Epithelial cell of proximal tubule (primary cell): ENCODE measurements at regions not wholly inside any gene's neighbourhood (a gene's known extent, or its start where the extent isn't known, plus 50 kb on each side); places are given as distances from the start of the nearest gene placed in this dataset.

Source experiments
- DNase-seq: peaks from one replicate; pipeline ENCODE4 v3.0.0-alpha.2; 2011; ENCODE audit warnings: low read depth
- H3K4me3 ChIP-seq: 2 replicates; pipeline ENCODE4 v1.5.1; 2011; ENCODE audit warnings: low read depth, mild to moderate bottlenecking, low read length
- TF ChIP-seq, protein P1 (sequence below): conservative IDR thresholded peaks from 2 replicates; pipeline ENCODE4 v1.5.1; 2012; ENCODE audit warnings: low read depth, mild to moderate bottlenecking, low read length

DNA sequence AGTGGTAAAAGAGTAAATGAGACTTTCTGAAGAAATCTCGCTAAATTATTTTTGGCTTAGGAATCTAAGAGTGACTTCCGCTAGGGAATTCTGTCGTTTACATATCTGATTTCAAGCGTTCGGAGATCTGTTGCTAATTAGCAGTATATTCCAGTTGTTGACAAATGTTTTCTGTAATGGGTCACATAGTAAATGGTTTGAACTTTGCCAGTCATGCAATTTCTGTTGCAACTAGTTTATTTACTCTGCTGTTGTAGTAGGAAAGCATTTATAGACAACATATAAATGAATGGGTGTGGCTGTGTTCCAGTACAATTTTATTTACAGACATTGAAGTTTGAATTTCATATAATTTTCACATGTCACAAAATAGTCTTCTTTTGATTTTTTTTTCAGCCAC lies 57.4 kb upstream of the JAK2 start:
- H3K4me3 ChIP-seq: no peak overlapping the region
- no peak for DNase-seq
- TF ChIP-seq, protein P1, sequence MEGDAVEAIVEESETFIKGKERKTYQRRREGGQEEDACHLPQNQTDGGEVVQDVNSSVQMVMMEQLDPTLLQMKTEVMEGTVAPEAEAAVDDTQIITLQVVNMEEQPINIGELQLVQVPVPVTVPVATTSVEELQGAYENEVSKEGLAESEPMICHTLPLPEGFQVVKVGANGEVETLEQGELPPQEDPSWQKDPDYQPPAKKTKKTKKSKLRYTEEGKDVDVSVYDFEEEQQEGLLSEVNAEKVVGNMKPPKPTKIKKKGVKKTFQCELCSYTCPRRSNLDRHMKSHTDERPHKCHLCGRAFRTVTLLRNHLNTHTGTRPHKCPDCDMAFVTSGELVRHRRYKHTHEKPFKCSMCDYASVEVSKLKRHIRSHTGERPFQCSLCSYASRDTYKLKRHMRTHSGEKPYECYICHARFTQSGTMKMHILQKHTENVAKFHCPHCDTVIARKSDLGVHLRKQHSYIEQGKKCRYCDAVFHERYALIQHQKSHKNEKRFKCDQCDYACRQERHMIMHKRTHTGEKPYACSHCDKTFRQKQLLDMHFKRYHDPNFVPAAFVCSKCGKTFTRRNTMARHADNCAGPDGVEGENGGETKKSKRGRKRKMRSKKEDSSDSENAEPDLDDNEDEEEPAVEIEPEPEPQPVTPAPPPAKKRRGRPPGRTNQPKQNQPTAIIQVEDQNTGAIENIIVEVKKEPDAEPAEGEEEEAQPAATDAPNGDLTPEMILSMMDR: no peak

DNA sequence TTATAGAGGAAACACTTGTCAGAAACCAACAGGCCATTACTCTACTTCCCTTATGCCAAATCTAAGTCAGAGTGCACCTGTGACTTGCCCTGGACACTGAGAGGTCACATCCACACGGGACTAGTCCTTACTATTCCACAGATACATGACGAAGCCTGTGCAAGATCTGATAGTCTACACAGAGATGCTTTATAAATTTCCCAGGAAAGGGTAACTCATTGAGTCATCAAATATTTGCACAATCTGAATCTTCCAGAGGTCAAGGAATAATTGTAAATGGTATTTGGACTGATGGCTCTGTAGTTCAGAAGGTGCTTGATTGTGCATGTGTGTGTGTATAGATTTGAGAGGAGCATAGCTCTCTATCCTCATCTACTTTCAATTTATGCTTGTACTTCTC lies 55.2 kb upstream of the JAK2 start:
- DNase-seq: no peak
- H3K4me3 ChIP-seq: no peak overlapping the region
- TF ChIP-seq, protein P1: no peak

DNA sequence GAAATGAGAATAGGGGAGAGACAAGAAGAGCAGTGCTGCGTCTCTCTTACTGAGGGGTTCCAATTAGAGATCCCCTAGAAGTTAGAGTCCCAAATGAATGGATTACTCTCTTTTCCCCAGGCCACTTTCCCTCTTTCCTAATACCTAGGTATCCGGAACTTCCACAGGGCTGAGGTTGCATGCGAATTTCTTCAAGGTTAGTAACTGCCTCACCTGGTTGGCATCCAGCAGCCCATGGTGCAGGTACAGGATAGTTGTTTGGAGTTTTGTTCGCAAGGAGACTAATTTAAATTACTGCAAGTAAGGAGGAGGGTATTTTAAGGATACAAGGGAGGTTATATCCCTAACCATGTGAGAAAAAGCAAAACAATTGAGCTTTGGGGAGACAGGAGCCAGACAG lies 52.4 kb upstream of the JAK2 start:
- TF ChIP-seq, protein P1: no peak
- no peak overlapping the region for H3K4me3 ChIP-seq
- DNase-seq: no peak

DNA sequence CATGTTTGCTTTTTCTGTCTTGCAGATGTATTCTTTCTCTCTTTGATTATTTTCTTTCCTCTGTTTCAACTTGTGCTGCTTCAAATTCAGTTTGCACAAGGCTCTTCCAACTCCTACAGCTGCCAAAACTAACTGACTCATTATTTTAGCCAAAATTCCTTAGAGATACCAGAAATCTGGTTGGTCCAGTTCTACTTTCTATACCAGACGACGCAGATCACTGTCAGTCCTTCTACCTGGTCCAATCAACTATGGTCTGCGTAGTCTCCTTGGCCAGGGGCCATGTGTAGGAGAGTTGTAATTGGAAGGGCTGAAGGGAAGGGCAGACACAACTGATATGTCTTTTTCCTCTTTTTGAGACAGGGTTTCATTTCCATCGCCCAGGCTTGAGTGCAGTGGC lies 51.9 kb upstream of the JAK2 start:
- TF ChIP-seq, protein P1: no peak
- no peak overlapping the region for H3K4me3 ChIP-seq
- DNase-seq: no peak

DNA sequence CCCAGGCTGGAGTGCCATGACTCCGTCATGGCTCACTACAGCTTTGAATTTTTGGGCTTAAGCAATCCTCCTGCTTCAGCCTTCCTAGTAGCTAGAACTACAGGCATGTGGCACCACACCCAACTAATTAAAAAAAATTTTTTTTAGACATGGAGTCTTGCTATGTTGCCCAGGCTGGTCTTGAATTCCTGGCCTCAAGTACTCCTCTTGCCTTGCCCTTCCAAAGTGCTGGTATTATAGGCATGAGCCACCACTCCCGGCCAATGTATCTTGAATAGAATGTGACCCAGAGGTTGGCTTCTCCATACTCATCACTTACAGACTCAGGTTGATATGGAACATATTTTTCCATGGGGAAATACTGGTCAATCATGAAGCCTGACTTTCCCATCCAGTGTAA lies 51.2 kb upstream of the JAK2 start:
- no peak overlapping the region for H3K4me3 ChIP-seq
- TF ChIP-seq, protein P1: no peak
- DNase-seq: no peak

DNA sequence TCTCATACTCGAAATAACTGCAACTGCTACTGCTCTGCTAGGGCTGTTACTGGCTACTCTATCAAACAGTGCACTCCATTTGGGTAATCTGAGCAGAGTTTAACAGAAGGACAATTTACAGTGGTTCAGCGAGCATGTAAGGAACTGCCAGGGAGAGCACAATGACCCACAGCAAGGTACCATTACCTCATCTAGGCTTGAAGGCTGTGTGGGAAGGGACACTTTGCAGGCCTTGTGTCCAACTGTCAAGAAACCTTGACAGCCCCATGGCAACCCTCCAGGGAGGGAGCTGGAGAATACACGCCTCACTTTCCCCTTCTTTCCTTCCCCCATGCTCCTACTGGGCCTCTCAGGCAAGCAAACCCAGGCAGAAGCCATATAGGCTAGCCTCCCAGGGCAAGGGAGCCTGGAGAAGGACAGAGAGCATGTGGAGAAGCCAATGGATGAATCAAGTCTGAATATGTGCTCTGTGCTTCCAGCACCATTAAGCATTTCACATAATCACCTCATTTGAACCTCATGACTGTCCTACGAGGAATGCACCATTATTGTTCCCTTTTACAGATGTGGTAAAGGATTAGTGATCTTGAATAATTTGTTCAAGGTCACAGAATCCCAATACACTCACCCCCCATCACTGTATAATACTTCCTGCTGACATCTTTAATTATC lies 49.9 kb upstream of the JAK2 start:
- no peak overlapping the region for H3K4me3 ChIP-seq
- TF ChIP-seq, protein P1: no peak
- no peak for DNase-seq
